Neuronal stem cell (in vitro differentiated cells): ENCODE measurements at regions not wholly inside any gene's neighbourhood (a gene's known extent, or its start where the extent isn't known, plus 50 kb on each side); places are given as distances from the start of the nearest gene placed in this dataset.

ENCODE experiments used
- DNase-seq: peaks from one replicate; pipeline ENCODE4 v3.0.0-alpha.2; 2013; ENCODE audit warnings: low spot score
- H2AFZ ChIP-seq: one replicate; pipeline ENCODE4 v1.6.1; 2013; ENCODE audit warnings: mild to moderate bottlenecking, low read length, inconsistent platforms
- H2AK5ac ChIP-seq: 2 replicates; pipeline ENCODE4 v1.6.1; 2013; ENCODE audit warnings: low read depth, mild to moderate bottlenecking, inconsistent platforms, low read length, moderate library complexity, mixed read lengths
- H2BK120ac ChIP-seq: 2 replicates; pipeline ENCODE4 v1.6.1; 2013; ENCODE audit warnings: low read depth, mild to moderate bottlenecking, inconsistent platforms, low read length, moderate library complexity, mixed read lengths
- H2BK12ac ChIP-seq: one replicate; pipeline ENCODE4 v1.6.1; 2013; ENCODE audit warnings: low read length, inconsistent platforms
- H2BK15ac ChIP-seq: 2 replicates; pipeline ENCODE4 v1.6.1; 2013; ENCODE audit warnings: mild to moderate bottlenecking, low read length, inconsistent platforms, mixed read lengths
- H2BK5ac ChIP-seq: one replicate; pipeline ENCODE4 v1.6.1; 2013; ENCODE audit warnings: inconsistent platforms, mild to moderate bottlenecking, low read length, moderate library complexity
- H3K14ac ChIP-seq: one replicate; pipeline ENCODE4 v1.6.1; 2013; ENCODE audit warnings: low read length, inconsistent platforms
- H3K18ac ChIP-seq: 2 replicates; pipeline ENCODE4 v1.6.1; 2013; ENCODE audit warnings: low read length, inconsistent platforms
- H3K23ac ChIP-seq: 2 replicates; pipeline ENCODE4 v1.6.1; 2013; ENCODE audit warnings: low read depth, mild to moderate bottlenecking, mixed read lengths, low read length, inconsistent platforms; ENCODE audit not compliant: poor library complexity
- H3K27ac ChIP-seq: replicated peaks from 3 replicates; pipeline ENCODE4 v1.5.1; 2013; ENCODE audit warnings: low read length, inconsistent platforms
- H3K27me3 ChIP-seq, 3 experiments: 2 replicates each; pipeline ENCODE4 v1.6.1; 2013; ENCODE audit warnings: low read length in 3 of 3, mild to moderate bottlenecking in 2 of 3, inconsistent platforms in 1 of 3, low read depth in 1 of 3, mixed read lengths in 1 of 3, moderate library complexity in 1 of 3; ENCODE audit not compliant: control insufficient read depth in 3 of 3, insufficient read depth in 3 of 3
- H3K36me3 ChIP-seq, 2 donors: replicated peaks in 1 of 2; 2 replicates each; pipeline ENCODE4 v1.6.1; 2013; ENCODE audit warnings: low read length in 2 of 2; ENCODE audit not compliant: control insufficient read depth in 2 of 2, insufficient read depth in 2 of 2
- H3K4ac ChIP-seq: 2 replicates; pipeline ENCODE4 v1.6.1; 2013; ENCODE audit warnings: inconsistent platforms, mild to moderate bottlenecking, low read length, moderate library complexity
- H3K4me1 ChIP-seq, 2 donors: 1 replicate in 1 of 2; 2 replicates in 1 of 2; pipeline ENCODE4 v1.6.1; 2013; ENCODE audit warnings: low read length in 2 of 2, low read depth in 1 of 2; ENCODE audit not compliant: control insufficient read depth in 2 of 2, insufficient read depth in 1 of 2
- H3K4me2 ChIP-seq: one replicate; pipeline ENCODE4 v1.6.1; 2013; ENCODE audit warnings: mild to moderate bottlenecking, low read length, inconsistent platforms; ENCODE audit not compliant: insufficient read depth, poor library complexity, severe bottlenecking
- H3K4me3 ChIP-seq, 2 donors: 2 replicates each; pipeline ENCODE4 v1.5.1; 2013; ENCODE audit warnings: low read length in 2 of 2, mild to moderate bottlenecking in 2 of 2, inconsistent platforms in 1 of 2, moderate library complexity in 1 of 2
- H3K79me1 ChIP-seq: one replicate; pipeline ENCODE4 v1.6.1; 2013; ENCODE audit warnings: low read depth, mild to moderate bottlenecking, inconsistent platforms, low read length, moderate library complexity
- H3K9ac ChIP-seq: one replicate; pipeline ENCODE4 v1.6.1; 2013; ENCODE audit warnings: mild to moderate bottlenecking, low read depth, low read length, inconsistent platforms; ENCODE audit not compliant: poor library complexity
- H3K9me3 ChIP-seq, 2 donors: replicated peaks in 1 of 2; 2 replicates each; pipeline versions ENCODE3 to v1.6.1; 2013; ENCODE audit warnings: low read length in 2 of 2, mild to moderate bottlenecking in 2 of 2, inconsistent platforms in 1 of 2, low read depth in 1 of 2, mixed read lengths in 1 of 2, moderate library complexity in 1 of 2; ENCODE audit not compliant: control insufficient read depth in 2 of 2, insufficient read depth in 1 of 2
- H4K8ac ChIP-seq: one replicate; pipeline ENCODE4 v1.6.1; 2013; ENCODE audit warnings: low read depth, mild to moderate bottlenecking, inconsistent platforms, low read length, moderate library complexity
- H4K91ac ChIP-seq: one replicate; pipeline ENCODE4 v1.6.1; 2013; ENCODE audit warnings: low read length, low read depth, mild to moderate bottlenecking, inconsistent platforms; ENCODE audit not compliant: poor library complexity
- WGBS, 2 donors: extraction: QIAGEN DNeasy Blood & Tissue Kit; methylation state at CpG; one replicate each; pipeline ENCODE4 v1.1.7; 2013; ENCODE audit warnings: missing lambda C conversion rate in 2 of 2, mixed read lengths in 1 of 2; ENCODE audit not compliant: insufficient read length in 2 of 2, insufficient replicate concordance in 1 of 2; ENCODE audit errors: extremely low coverage in 2 of 2; 5-methylcytosine and 5-hydroxymethylcytosine counted together

DNA sequence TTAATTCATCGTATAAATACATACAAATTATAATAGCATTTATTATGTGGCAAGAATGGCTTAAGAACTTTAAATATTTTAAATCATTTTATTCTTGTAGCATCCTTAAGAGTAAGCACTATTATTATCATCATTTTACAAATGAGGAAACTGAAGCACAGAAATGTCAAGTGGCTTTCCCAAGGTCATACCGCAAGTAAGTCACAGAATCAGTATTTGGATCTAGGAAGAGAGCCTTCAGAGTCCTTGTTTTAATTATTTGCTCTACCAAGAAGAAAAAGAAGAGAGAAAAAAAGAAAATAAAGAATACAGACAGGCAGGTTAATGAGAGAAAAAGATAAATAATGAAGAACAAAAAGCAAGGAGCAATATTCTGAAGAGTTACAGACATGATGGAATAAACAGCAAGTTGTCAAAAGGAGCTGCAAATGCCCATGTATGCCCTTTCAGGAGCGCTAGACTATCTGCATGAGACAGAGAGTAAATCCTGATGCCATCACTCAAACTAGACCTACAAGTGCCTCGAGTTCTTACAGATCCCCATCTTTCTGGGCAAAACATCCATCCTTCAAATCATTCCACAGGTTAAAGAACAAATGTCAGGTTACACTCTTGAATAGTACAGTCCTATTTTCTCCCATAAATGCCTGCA is 57.8 kb upstream of the ETAA1 start:
- H3K18ac ChIP-seq: no peak overlapping the region
- H2AFZ ChIP-seq: no peak overlapping the region
- H3K79me1 ChIP-seq: no peaks in the 10 kb centered on the region
- H3K14ac ChIP-seq: no peak overlapping the region
- H2AK5ac ChIP-seq: no peak overlapping the region
- DNase-seq: no peak
- H4K8ac ChIP-seq: no peak overlapping the region
- H3K36me3 ChIP-seq: no peaks in the 10 kb centered on the region
- H3K23ac ChIP-seq: no peak overlapping the region
- no peaks in the 10 kb centered on the region for H3K4me1 ChIP-seq
- no peak overlapping the region for H2BK15ac ChIP-seq
- no peak overlapping the region for H4K91ac ChIP-seq
- no peak overlapping the region for H2BK5ac ChIP-seq
- no peaks in the 10 kb centered on the region for H3K9me3 ChIP-seq
- no CpG with 5 or more reads among the region's 4 CpGs for WGBS, 2 donors
- H3K9ac ChIP-seq: no peak overlapping the region
- no peak overlapping the region for H3K27ac ChIP-seq
- H3K4me2 ChIP-seq: no peak overlapping the region
- no peak overlapping the region for H2BK120ac ChIP-seq
- H2BK12ac ChIP-seq: no peak overlapping the region
- H3K4ac ChIP-seq: no peak overlapping the region
- H3K27me3 ChIP-seq: no peaks in the 10 kb centered on the region
- H3K4me3 ChIP-seq: no peak overlapping the region

GRCh38 chr2:67340133-67341011 is 56.8 kb upstream of the ETAA1 start:
- H2BK120ac ChIP-seq: no peak overlapping the region
- H2BK12ac ChIP-seq: no peak overlapping the region
- DNase-seq: no peak

DNA sequence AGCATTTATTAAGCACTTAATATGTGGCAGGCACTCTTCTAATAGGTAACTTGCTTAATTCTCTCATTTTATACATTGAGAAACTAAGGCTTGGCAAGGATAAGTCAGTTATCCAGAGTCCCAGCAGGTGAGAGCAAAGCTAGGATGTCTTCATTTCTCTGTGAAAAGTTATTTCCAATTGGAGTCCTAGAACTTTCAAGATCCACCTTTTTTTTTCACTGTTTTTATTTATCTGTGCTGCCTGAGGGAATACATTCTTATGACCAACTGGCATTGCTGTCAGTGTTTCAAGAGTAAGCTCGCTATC is 56.2 kb upstream of the ETAA1 start:
- no peaks in the 10 kb centered on the region for H3K27me3 ChIP-seq
- H3K23ac ChIP-seq: no peak overlapping the region
- no peak overlapping the region for H2BK15ac ChIP-seq
- H3K4me2 ChIP-seq: no peak overlapping the region
- H3K4me3 ChIP-seq: no peak overlapping the region
- H3K9me3 ChIP-seq: no peaks in the 10 kb centered on the region
- H3K4ac ChIP-seq: no peak overlapping the region
- H3K14ac ChIP-seq: no peak overlapping the region
- H2AFZ ChIP-seq: no peak overlapping the region
- no peak overlapping the region for H3K27ac ChIP-seq
- no peak overlapping the region for H3K18ac ChIP-seq
- whole genome bisulfite sequencing, 2 donors: no CpG with 5 or more reads among the region's 1 CpG
- DNase-seq: no peak
- no peaks in the 10 kb centered on the region for H3K36me3 ChIP-seq
- no peak overlapping the region for H4K91ac ChIP-seq
- no peak overlapping the region for H4K8ac ChIP-seq
- H2AK5ac ChIP-seq: no peak overlapping the region
- no peak overlapping the region for H2BK120ac ChIP-seq
- H2BK5ac ChIP-seq: no peak overlapping the region
- H3K79me1 ChIP-seq: no peaks in the 10 kb centered on the region
- no peak overlapping the region for H3K9ac ChIP-seq
- no peak overlapping the region for H2BK12ac ChIP-seq
- no peaks in the 10 kb centered on the region for H3K4me1 ChIP-seq

More at GRCh38 chr2:67340133-67341011, 56.8 kb upstream of the ETAA1 start:
- H3K23ac ChIP-seq: no peak overlapping the region
- H3K9ac ChIP-seq: no peak overlapping the region
- H3K36me3 ChIP-seq: no peaks in the 10 kb centered on the region
- no peak overlapping the region for H2AFZ ChIP-seq
- no peak overlapping the region for H3K14ac ChIP-seq
- no peak overlapping the region for H3K4me3 ChIP-seq
- no peak overlapping the region for H3K27ac ChIP-seq
- H4K8ac ChIP-seq: no peak overlapping the region
- H3K9me3 ChIP-seq: no peaks in the 10 kb centered on the region
- H2AK5ac ChIP-seq: no peak overlapping the region
- H3K79me1 ChIP-seq: no peaks in the 10 kb centered on the region
- no CpG with 5 or more reads among the region's 7 CpGs for WGBS, 2 donors
- H3K18ac ChIP-seq: no peak overlapping the region
- H3K27me3 ChIP-seq: no peaks in the 10 kb centered on the region
- no peak overlapping the region for H3K4me2 ChIP-seq
- no peak overlapping the region for H3K4ac ChIP-seq
- H4K91ac ChIP-seq: no peak overlapping the region
- no peaks in the 10 kb centered on the region for H3K4me1 ChIP-seq
- H2BK15ac ChIP-seq: no peak overlapping the region
- H2BK5ac ChIP-seq: no peak overlapping the region

DNA sequence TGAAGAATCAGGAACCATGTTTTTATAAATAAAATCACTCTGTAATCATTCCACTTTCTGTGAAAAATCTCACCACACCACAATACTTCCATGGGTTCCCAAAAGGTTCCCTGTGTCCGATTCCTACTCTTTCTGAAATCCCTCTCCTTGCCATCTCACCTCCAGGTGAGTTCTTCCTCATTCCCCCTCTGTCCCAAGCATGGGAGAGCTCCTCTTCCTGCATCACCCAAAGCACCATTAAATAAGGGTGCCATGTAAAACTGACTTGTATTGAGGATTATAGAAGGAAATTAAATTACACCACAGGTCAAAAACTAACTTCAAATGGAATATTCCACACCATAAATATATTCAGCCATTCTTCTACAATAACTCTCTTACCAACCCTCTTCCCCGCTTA is 55.8 kb upstream of the ETAA1 start:
- Histone ChIP-seq H3K27ac (no peak overlapping the region), H2AFZ (no peak overlapping the region), H2BK120ac (no peak overlapping the region), H4K91ac (no peak overlapping the region), H2BK15ac (no peak overlapping the region), H3K4me2 (no peak overlapping the region), H3K27me3 (no peaks in the 10 kb centered on the region), H3K18ac (no peak overlapping the region), H3K23ac (no peak overlapping the region), H3K36me3 (no peaks in the 10 kb centered on the region), H3K4ac (no peak overlapping the region), H4K8ac (no peak overlapping the region), H3K9me3 (no peaks in the 10 kb centered on the region), H3K4me1 (no peaks in the 10 kb centered on the region), H2BK5ac (no peak overlapping the region), H3K14ac (no peak overlapping the region), H2BK12ac (no peak overlapping the region), H2AK5ac (no peak overlapping the region), H3K9ac (no peak overlapping the region), H3K79me1 (no peaks in the 10 kb centered on the region), H3K4me3 (no peak overlapping the region)
- WGBS, 2 donors: 100% methylated on average over 1 of the region's 2 CpGs; no CpG with 5 or more reads in 1 of the 2 donors
- no peak for DNase-seq
